Astrocyte of the spinal cord (primary cell): ENCODE measurements at regions not wholly inside any gene's neighbourhood (a gene's known extent, or its start where the extent isn't known, plus 50 kb on each side); places are given as distances from the start of the nearest gene placed in this dataset.

Experiments used
- DNase-seq: peaks from one replicate; pipeline ENCODE4 v3.0.0; 2011; ENCODE audit warnings: low read depth, low spot score
- H3K4me3 ChIP-seq: 2 replicates; pipeline ENCODE4 v1.5.1; 2011; ENCODE audit warnings: low read depth, mild to moderate bottlenecking, low read length, moderate library complexity
- in situ Hi-C: cut with HindIII; loops from 2 replicates; pipeline ENCODE4 v1.10.0; 2017; ENCODE audit warnings: low sequenced_read_pairs
- TF ChIP-seq, protein P1 (sequence below): IDR thresholded peaks from 2 replicates; pipeline ENCODE4 v1.5.1; 2012; ENCODE audit warnings: low read depth, mild to moderate bottlenecking, low read length, inconsistent platforms

GRCh38 chr11:115916608-115917007 is 412.4 kb upstream of the CADM1 start:
- TF ChIP-seq, protein P1, sequence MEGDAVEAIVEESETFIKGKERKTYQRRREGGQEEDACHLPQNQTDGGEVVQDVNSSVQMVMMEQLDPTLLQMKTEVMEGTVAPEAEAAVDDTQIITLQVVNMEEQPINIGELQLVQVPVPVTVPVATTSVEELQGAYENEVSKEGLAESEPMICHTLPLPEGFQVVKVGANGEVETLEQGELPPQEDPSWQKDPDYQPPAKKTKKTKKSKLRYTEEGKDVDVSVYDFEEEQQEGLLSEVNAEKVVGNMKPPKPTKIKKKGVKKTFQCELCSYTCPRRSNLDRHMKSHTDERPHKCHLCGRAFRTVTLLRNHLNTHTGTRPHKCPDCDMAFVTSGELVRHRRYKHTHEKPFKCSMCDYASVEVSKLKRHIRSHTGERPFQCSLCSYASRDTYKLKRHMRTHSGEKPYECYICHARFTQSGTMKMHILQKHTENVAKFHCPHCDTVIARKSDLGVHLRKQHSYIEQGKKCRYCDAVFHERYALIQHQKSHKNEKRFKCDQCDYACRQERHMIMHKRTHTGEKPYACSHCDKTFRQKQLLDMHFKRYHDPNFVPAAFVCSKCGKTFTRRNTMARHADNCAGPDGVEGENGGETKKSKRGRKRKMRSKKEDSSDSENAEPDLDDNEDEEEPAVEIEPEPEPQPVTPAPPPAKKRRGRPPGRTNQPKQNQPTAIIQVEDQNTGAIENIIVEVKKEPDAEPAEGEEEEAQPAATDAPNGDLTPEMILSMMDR: no peak
- DNase-seq: no peak
- H3K4me3 ChIP-seq: no peak overlapping the region
- in situ Hi-C loops: no loop called here

DNA sequence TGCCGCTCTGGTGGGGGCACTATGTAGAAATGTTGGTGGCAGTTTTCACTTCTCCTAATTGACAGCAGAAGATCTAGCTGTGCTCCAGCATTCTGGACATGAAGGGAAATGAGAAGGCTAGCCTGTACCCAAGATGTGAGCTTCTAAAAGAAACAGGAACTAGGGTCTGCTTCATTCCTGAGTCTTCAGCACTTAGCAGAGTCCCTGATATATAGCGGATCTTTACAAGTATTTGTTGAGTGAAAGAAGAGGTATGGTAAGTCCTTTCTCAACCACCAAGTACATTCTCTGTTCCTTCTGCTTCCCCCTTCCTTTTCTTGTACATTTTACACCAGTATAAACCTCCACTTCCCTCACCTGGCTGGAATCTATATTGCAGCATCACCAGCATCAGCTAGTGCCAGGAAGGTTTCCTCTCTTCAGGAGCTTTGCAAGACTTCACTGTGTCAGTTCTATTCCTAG is 408.3 kb upstream of the CADM1 start:
- no peak overlapping the region for H3K4me3 ChIP-seq
- DNase-seq: peak; percentile 7
- TF ChIP-seq, protein P1: peak; percentile 33
- in situ Hi-C loops: no loop called here

GRCh38 chr11:115911613-115912346 is 407.6 kb upstream of the CADM1 start:
- H3K4me3 ChIP-seq: no peak overlapping the region

DNA sequence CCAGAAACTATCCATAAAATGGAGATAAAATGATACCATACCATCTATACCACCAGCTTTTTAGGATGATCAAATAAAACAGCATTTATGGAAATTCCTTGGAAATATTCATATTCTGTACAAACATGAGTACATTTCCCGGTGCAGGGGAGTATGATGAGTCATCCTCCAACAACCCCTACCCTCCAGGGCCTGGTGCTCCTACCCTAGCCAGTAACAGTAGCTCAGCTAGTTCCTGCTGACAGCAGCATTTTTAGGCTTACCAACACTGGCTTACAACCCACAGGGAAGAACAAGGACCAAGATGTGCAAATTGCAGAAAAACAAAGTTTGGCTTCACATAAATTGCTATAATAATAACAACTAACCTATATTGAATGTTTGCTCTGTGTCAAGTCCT is 406.2 kb upstream of the CADM1 start:
- no peak for DNase-seq
- in situ Hi-C loops: no loop called here
- TF ChIP-seq, protein P1: no peak
- H3K4me3 ChIP-seq: no peak overlapping the region

More at GRCh38 chr11:115911613-115912346, 407.6 kb upstream of the CADM1 start:
- in situ Hi-C loops: no loop called here
- DNase-seq: no peak
- TF ChIP-seq, protein P1: no peak

DNA sequence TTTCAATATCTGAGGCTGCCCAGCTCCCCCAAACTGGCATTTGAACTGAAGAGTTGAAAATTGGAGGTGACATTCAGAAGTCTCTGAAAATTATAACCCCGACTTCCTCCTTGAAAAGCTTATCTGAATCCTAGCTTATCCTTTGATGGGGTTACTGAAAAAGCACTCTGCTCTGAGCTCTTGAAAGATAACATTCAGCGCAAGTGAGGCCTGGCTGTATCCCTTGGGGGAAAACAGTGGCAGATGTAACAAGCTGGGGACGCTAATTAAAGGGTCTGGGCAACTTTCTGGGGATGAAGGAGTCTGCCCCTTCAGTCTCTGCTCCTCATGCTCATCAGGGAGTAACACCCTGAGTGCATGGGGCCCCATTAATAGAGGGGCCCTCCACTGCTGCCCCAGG is 402.0 kb upstream of the CADM1 start:
- no peak for DNase-seq
- no peak overlapping the region for H3K4me3 ChIP-seq
- TF ChIP-seq, protein P1: no peak
- in situ Hi-C loops: no loop called here

- TF ChIP-seq, protein P1: no peak
- H3K4me3 ChIP-seq: no peak overlapping the region
- DNase-seq: peak; percentile 5
- in situ Hi-C loops: no loop called here
These were observed 401.3 kb upstream of the CADM1 start for GRCh38 chr11:115905341-115906000.
